Endothelial cell of umbilical vein (primary cell): ENCODE measurements at regions not wholly inside any gene's neighbourhood (a gene's known extent, or its start where the extent isn't known, plus 50 kb on each side); places are given as distances from the start of the nearest gene placed in this dataset.

Source experiments
- BruUV-seq: library from RNA; stranded (reverse); fragments of 400-500 nt; replicated peaks from 2 replicates; lab custom pipeline; 2021; lab: Mats Ljungman, UMichigan
- CTCF ChIA-PET: fragments of 300-600, 350-600 bp; sonication (Branson Sonifier 250); formaldehyde crosslinking; loops from one replicate; lab custom pipeline; 2021; ENCODE audit warnings: antibody characterized with exemption, inconsistent platforms; lab: Charles Lee
- POLR2A ChIA-PET: fragments of 300-600, 350-600 bp; sonication (Branson Sonifier 250); formaldehyde crosslinking; loops from one replicate; lab custom pipeline; 2021; ENCODE audit warnings: antibody characterized with exemption, inconsistent platforms; lab: Charles Lee
- DNase-seq: peaks from one replicate; pipeline ENCODE4 v3.0.0-alpha.2; 2011; ENCODE audit warnings: low read depth, low spot score
- FAIRE-seq: peaks from 2 replicates; lab custom pipeline; 2011; peaks lifted over from hg19 to GRCh38; lab: Jason Lieb, UNC
- H2AFZ ChIP-seq: 2 replicates; pipeline ENCODE4 v1.6.0; 2012; ENCODE audit warnings: low read depth, low read length, control low read depth, inconsistent platforms
- H3K27ac ChIP-seq: 2 replicates; pipeline ENCODE4 v1.5.1; 2011; ENCODE audit warnings: low read depth, mild to moderate bottlenecking, control low read depth, low read length, moderate library complexity; ENCODE audit not compliant: insufficient read depth
- H3K27me3 ChIP-seq, 2 experiments: 2 replicates each; pipeline versions ENCODE4 v1.6.0 to v1.6.1; 2011; ENCODE audit warnings: low read length in 2 of 2, mixed read lengths in 1 of 2; ENCODE audit not compliant: control insufficient read depth in 2 of 2, insufficient read depth in 2 of 2
- H3K36me3 ChIP-seq, 2 experiments: 2 replicates in 1 of 2; 3 replicates in 1 of 2; pipeline ENCODE4 v1.5.1; 2011; ENCODE audit warnings: low read length in 2 of 2, mild to moderate bottlenecking in 1 of 2, moderate library complexity in 1 of 2; ENCODE audit not compliant: control insufficient read depth in 2 of 2, insufficient read depth in 2 of 2; ENCODE audit errors: extremely low read depth in 1 of 2
- H3K4me1 ChIP-seq: 3 replicates; pipeline ENCODE4 v1.5.1; 2011; ENCODE audit warnings: mild to moderate bottlenecking, low read length; ENCODE audit not compliant: control insufficient read depth, insufficient read depth; ENCODE audit errors: extremely low read depth
- H3K4me2 ChIP-seq: 2 replicates; pipeline ENCODE4 v1.6.1; 2011; ENCODE audit warnings: low read length, control low read depth, mixed read lengths; ENCODE audit not compliant: insufficient read depth
- H3K4me3 ChIP-seq, 3 experiments: fragments of 200-600 bp in 1 of 3; sonication (generic), shearing (Covaris generic) in 1 of 3; replicated peaks in 1 of 3; 2 replicates each; pipeline ENCODE4 v1.5.1; 2011 to 2016; ENCODE audit warnings: control low read depth in 3 of 3, low read length in 3 of 3, mild to moderate bottlenecking in 2 of 3, inconsistent platforms in 1 of 3, low read depth in 1 of 3, moderate library complexity in 1 of 3; ENCODE audit not compliant: insufficient read depth in 1 of 3
- H3K79me2 ChIP-seq: 2 replicates; pipeline ENCODE4 v1.6.0; 2012; ENCODE audit warnings: low read length, inconsistent platforms; ENCODE audit not compliant: control insufficient read depth, insufficient read depth
- H3K9ac ChIP-seq: replicated peaks from 2 replicates; pipeline ENCODE3; 2011; ENCODE audit warnings: low read length, control low read depth; ENCODE audit not compliant: insufficient read depth; ENCODE audit errors: extremely low read depth
- H3K9me1 ChIP-seq: replicated peaks from 3 replicates; pipeline ENCODE4 v1.6.0; 2011; ENCODE audit warnings: mild to moderate bottlenecking, low read length; ENCODE audit not compliant: control insufficient read depth, insufficient read depth; ENCODE audit errors: extremely low read depth
- H3K9me3 ChIP-seq: replicated peaks from 2 replicates; pipeline ENCODE4 v1.5.1; 2012; ENCODE audit warnings: low read length, inconsistent platforms; ENCODE audit not compliant: control insufficient read depth, insufficient read depth
- H4K20me1 ChIP-seq: replicated peaks from 2 replicates; pipeline ENCODE3; 2011; ENCODE audit warnings: mild to moderate bottlenecking, low read length; ENCODE audit not compliant: control insufficient read depth, insufficient read depth; ENCODE audit errors: extremely low read depth
- CTCF ChIP-seq, 2 donors: IDR thresholded peaks; 1 replicate in 1 of 2; 2 replicates in 1 of 2; pipeline ENCODE4 v1.5.1; 2011; ENCODE audit warnings: low read length in 2 of 2, mild to moderate bottlenecking in 2 of 2, moderate library complexity in 2 of 2, control low read depth in 1 of 2, inconsistent platforms in 1 of 2, low read depth in 1 of 2; ENCODE audit not compliant: insufficient read depth in 1 of 2; ENCODE audit errors: extremely low read depth in 1 of 2
- EZH2 ChIP-seq: IDR thresholded peaks from 2 replicates; pipeline ENCODE4 v1.6.1; 2012; ENCODE audit warnings: borderline replicate concordance, low read depth, mild to moderate bottlenecking, moderate library complexity, low read length, inconsistent platforms; ENCODE audit not compliant: severe bottlenecking
- FOS ChIP-seq: IDR thresholded peaks from 2 replicates; pipeline ENCODE4 v1.6.1; 2011; ENCODE audit warnings: mild to moderate bottlenecking, low read length, moderate library complexity, borderline replicate concordance; ENCODE audit not compliant: insufficient read depth
- GATA2 ChIP-seq: IDR thresholded peaks from 2 replicates; pipeline ENCODE4 v1.7.0; 2011; ENCODE audit warnings: low read depth, mild to moderate bottlenecking, moderate library complexity, mixed read lengths, low read length; ENCODE audit not compliant: insufficient read length, insufficient read depth
- JUN ChIP-seq: IDR thresholded peaks from 2 replicates; pipeline ENCODE4 v1.6.1; 2011; ENCODE audit warnings: borderline replicate concordance, low read depth; ENCODE audit not compliant: insufficient read length, insufficient read depth
- MAX ChIP-seq: IDR thresholded peaks from 2 replicates; pipeline ENCODE4 v1.6.1; 2011; ENCODE audit not compliant: insufficient read depth, insufficient read length
- MYC ChIP-seq: IDR thresholded peaks from one replicate; pipeline ENCODE4 v1.6.1; 2011; ENCODE audit warnings: mild to moderate bottlenecking, low read depth, low read length
- POLR2A ChIP-seq: IDR thresholded peaks from 2 replicates; pipeline ENCODE4 v1.6.1; 2012; ENCODE audit warnings: low read depth, mild to moderate bottlenecking, control low read depth, low read length
- POLR2AphosphoS5 ChIP-seq: IDR thresholded peaks from 2 replicates; pipeline ENCODE4 v1.6.1; 2012; ENCODE audit warnings: low read depth, mild to moderate bottlenecking, control low read depth, low read length, moderate library complexity; ENCODE audit not compliant: insufficient read depth
- dilution Hi-C: fragments of 300-500 bp; cut with MboI; formaldehyde crosslinking; loops from one replicate; pipeline ENCODE4 v1.15.0; 2019; ENCODE audit warnings: low sequenced_read_pairs; ENCODE audit not compliant: extremely low pct_ligation_motif_present
- intact Hi-C: fragments of 100-400 bp; cut with micrococcal nuclease; formaldehyde crosslinking; loops from one replicate; pipeline ENCODE4 v1.10.0; 2022

GRCh38 chr13:91249370-91249769, 98.1 kb upstream of the MIR17HG start:
- H4K20me1 ChIP-seq = no peaks in the 10 kb centered on the region
- dilution Hi-C loops = no loop called here

More at GRCh38 chr13:91249370-91249769, 98.1 kb upstream of the MIR17HG start:
- Histone ChIP-seq H3K9me3 (no peaks in the 10 kb centered on the region), H3K4me2 (no peak overlapping the region), H3K4me1 (no peaks in the 10 kb centered on the region), H3K27ac (no peak overlapping the region), H3K9me1 (no peaks in the 10 kb centered on the region), H2AFZ (no peak overlapping the region), H3K4me3 (no peak overlapping the region), H3K36me3 (no peaks in the 10 kb centered on the region), H3K27me3 (peaks cover 0 to 4% of the 10 kb centered on the region in 2 experiments), H3K79me2 (no peaks in the 10 kb centered on the region), H3K9ac (no peak overlapping the region)
- ChIA-PET POLR2A (no interaction called here), CTCF (interaction anchor here (4.2 kb wide), 1 partner anchor 171 kb away, joined by 46 read pairs; no protein-coding TSS in a partner anchor)
- no peak for FAIRE-seq
- no peak for DNase-seq
- BruUV-seq = no TSS peak
- intact Hi-C loops = no loop called here
- TF ChIP-seq MYC (no peak), FOS (no peak), EZH2 (no peak), GATA2 (no peak), CTCF (IDR thresholded peaks at IDR 0.05; ENCODE audit: extremely low read depth in 1 of 2, insufficient read depth in 1 of 2, low read depth in 1 of 2, low read length in 2 of 2) (no peak), POLR2A (no peak), POLR2AphosphoS5 (no peak), JUN (no peak), MAX (no peak)
